Activated T-cell treated with anti-CD3 and anti-CD28 coated beads, Interleukin-2, amount 50 U/mL, for 1 hour (primary cell): ENCODE measurements at regions not wholly inside any gene's neighbourhood (a gene's known extent, or its start where the extent isn't known, plus 50 kb on each side); places are given as distances from the start of the nearest gene placed in this dataset.
"Not testable (repeated sequence)": the region's sequence is repeated elsewhere in the genome, so short reads cannot be mapped to it uniquely, and the experiment has no call there.

Source experiments
- DNase-seq: peaks from one replicate; pipeline ENCODE4 v3.0.0-alpha.2; 2020

- no peak for DNase-seq
Observed at GRCh38 chr6:6414931-6415330, 94.5 kb upstream of the F13A1 start.

GRCh38 chr6:6417475-6417874 is 97.0 kb upstream of the F13A1 start:
- no peak for DNase-seq

- no peak for DNase-seq
Observed at GRCh38 chr6:6418421-6418820, 98.0 kb upstream of the F13A1 start.

DNA sequence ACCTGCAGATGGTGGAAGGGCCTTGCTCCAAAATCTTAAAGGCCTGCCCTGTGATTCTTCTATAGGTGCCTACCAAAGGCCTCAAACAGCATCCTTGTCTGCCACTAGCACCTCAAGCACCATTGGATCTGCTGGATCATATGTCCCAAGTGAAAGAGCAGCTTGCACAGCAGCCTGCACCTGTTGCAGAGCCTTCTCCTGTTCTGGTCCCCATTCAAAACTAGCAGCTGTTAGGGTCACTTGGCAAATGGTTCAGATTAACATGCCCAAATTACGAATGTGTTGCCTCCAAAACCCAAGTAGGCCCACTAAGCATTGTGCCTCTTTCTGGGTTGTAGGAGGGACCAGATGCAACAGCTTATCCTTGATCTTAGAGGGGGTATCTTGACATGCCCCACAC is 99.6 kb upstream of the F13A1 start:
- DNase-seq: no peak

DNA sequence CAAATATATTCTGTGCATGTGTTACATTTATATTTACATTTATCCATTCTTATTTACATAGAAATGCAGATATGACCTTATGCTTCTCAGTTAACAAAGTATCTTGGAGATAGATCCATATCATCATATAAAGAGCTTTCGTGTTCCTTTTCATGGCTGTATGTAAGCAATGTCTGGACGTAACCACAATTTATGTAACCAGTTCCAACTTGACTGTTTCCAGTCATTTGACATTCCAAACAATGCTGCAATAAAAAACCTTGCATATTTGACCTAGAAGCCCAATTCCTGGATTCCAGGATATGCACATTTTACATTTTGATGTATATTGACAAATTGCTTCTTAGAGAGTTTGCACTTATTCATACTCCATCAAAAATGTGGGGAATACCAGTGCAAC is 113.7 kb upstream of the F13A1 start:
- no peak for DNase-seq

DNA sequence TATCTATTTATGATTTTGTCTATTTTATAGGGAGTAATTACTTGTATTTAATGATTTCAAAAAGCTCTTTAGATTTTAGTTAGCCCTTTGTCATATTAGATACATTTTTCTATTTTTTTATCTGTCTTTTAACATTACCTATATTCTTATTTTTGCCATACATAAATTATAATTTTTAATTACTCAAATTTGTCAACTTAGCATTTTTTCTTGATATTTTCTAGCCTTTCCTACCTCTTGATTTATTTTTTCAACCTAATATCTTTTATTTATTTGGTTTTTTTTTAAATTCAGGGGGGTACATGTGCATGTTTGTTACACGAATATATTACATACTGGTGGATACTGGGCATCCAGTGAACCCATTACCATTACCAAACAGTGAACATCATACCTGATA is 114.3 kb upstream of the F13A1 start:
- DNase-seq: no peak

DNA sequence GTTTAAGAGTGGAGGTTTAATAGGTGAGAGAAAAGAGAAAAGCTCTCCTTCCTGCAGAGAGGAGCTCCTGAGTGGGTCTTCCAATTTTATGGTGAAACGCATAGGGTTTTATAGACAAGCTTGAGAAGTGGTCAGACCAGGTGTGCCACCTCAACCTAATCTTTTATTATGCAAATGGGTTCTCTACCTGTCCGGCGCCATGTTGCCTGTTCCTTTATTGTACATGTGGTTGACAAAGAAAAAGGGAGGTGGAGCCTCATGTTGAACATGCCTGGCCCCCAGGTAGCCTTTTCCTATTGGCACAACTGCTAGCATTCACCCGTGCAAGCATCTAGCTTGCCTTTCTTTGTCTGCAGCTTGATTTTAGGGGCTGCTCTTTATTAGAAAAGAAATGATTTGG is 115.9 kb upstream of the F13A1 start:
- DNase-seq: no peak

DNA sequence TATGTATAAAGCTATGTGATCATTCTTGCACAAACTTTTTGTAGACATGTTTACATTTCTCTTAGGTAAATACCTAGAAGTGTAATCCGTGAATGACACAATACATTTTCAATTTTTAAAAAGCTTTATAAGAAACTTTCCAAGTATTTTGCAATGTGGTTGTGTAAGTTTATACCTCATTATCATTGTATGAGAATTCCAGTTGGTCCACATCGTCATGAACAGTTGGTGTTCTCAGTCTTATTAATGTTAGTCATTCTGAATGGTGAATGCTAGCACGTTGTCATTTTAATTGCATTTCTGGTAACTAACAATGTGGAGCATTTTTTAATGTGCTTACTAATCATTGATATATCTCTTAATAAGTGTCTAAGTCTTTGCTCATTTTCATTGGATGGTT is 116.5 kb upstream of the F13A1 start:
- DNase-seq: no peak

DNA sequence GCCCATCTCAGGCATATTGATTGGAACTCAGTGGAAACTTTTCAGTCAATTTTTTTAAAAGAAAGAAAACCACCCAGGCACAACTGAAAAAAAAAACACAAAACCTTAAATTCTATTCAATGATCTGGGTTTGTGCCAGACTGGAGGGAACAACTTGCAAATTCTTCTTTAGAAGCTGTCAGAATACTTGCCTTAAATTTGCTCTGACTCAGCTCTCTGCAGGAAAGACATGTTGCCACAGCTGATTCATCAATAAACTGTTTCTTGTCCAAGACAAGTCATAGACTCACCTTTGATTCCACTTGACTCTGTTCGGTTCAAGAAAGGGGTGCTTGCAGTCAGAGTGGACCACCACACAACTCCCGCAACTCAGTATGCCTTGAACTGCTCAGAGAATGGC is 117.8 kb upstream of the F13A1 start:
- DNase-seq: no peak

GRCh38 chr6:6439778-6440177 is 119.3 kb upstream of the F13A1 start:
- DNase-seq: no peak

GRCh38 chr6:6452002-6452401 is 131.5 kb upstream of the F13A1 start:
- DNase-seq: no peak

DNA sequence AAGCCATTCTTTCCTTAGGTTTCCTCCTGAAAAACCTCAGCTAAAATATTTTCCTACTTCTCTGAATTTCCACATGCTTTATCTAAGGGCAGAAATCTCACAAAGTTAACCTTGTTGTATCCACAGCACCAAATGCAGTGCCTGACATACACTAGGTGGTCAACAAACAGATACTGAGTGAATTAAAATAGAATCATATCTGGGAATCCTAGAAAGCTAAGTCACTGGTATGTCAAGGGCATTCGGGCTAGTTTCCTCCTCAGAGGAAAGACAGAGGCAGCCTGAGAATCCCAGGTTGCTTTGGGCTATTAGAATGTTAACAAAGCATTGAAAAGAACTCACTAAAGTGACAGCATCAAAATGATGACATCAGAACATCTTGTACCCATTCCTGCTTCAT is 132.7 kb upstream of the F13A1 start:
- no peak for DNase-seq

DNA sequence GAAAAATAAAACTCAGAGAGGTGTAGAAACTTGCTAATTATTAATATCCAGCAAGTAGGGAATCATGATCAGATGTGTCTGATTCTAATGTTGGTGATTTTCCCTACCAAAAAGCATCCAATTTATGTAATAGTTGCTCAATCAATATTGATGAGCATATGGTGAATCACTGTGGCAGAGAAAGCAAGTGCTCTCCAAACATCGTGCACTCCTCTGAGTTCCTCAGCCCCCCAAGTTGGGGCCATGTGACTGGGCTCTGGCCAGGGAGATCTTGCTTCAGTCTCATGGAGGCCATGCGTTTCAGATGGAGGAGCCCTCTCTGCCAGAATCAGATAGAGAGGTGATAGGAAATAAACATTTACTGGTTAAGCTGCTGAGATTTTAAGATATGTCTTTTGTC is 133.2 kb upstream of the LY86 start:
- DNase-seq: no peak

DNA sequence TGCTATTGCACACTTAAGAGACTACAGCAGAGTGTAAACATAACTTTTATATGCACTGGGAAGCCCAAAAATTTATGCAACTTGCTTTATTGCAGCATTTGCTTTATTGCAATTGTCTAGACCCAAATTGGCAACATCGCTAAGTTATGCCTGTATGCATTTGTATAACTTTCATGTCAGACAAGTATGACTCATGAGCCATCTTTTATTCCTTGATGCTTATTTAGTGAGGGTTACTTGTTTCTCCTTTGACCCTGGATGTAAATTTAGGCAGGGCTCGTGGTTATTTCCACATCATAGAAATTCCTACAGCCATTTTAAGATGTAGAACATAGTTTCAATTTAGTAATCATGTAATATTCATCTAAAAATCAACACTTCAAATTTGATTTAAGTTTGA is 130.3 kb upstream of the LY86 start:
- no peak for DNase-seq

- not testable (repeated sequence) for DNase-seq
Observed at GRCh38 chr6:6459963-6460362, 128.6 kb upstream of the LY86 start.

DNA sequence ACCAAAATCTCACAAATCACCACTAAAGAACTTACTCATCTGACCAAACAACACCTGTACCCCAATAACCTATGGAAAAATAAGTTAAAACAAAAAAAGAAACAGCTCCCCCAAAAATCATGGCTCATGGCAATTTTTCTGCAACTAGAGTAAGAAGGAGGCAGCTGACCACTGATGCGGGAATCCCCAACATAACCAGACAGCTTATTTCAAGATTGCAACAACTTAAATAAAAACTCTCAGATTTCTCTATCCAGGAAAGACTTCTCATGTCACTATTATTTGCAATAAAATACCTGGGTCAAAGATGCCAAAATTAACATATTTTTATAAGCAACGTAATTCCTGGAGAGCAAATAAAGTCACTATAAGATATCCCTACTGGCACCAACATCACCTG is 128.1 kb upstream of the LY86 start:
- DNase-seq: no peak

GRCh38 chr6:6461138-6461537 is 127.4 kb upstream of the LY86 start:
- no peak for DNase-seq

GRCh38 chr6:6466967-6467761 is 121.4 kb upstream of the LY86 start:
- DNase-seq: no peak

- DNase-seq: no peak
Observed at GRCh38 chr6:6469074-6469473, 119.4 kb upstream of the LY86 start.

- no peak for DNase-seq
Observed at GRCh38 chr6:6470123-6470522, 118.4 kb upstream of the LY86 start.

- no peak for DNase-seq
Observed at GRCh38 chr6:6471276-6471675, 117.2 kb upstream of the LY86 start.

DNA sequence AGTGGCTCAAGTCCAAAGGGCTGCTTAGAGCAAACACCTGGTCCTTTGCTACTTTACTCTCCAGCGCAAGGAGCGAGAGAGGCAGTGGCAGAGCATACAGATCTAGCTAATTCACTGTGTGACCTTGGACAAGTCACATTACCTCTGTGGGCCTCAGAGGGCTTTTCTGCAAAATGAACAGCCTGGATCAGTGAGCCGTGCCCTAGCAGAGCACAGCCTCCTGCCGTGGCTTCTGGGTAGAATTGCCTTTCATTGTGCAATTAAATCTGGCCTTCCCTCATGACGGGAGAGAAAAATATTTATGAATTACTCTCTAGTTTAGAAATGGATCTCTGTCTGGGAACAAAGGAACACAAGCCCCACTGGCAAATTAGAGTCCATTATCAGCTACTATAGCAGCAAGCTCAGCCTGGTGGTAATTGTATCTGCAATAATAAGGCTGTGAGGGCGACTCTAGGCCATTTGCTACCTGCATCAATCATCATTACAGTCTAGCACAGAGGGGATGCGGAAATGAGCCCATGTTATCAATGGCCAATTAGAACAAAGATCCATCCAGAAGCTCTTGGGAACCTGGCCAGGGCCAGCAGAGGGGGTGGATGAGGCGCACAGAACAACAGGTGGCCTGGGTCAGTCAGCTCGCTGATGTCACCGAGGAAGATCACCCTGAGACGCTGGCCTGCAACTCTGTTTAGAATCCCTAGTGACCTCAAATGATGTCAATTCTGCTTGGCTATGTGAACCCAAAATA is 114.2 kb upstream of the LY86 start:
- no peak for DNase-seq

DNA sequence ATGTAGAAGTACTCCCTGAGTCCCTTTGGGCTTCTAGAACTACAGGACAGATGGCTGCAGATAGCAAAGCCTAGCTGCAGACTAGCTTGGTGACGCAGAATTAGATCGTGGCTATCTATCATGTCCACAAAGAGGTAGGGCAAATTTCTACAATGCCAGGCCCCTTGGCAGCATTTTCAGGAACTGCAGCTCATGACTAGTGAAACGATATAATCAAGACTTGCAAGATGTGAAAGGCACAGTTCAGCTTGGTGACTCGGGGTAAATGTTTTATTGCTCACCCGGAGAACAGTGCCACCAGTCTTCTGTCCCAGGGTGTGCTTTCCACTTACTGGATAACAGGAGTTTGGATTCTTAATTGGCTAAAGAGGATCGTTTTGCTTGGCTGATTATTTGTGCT is 108.7 kb upstream of the LY86 start:
- no peak for DNase-seq

GRCh38 chr6:6482256-6482655 is 106.3 kb upstream of the LY86 start:
- DNase-seq: no peak

- no peak for DNase-seq
Observed at GRCh38 chr6:6483168-6483567, 105.4 kb upstream of the LY86 start.
